ENCODE measurements at regions not wholly inside any gene's neighbourhood (a gene's known extent, or its start where the extent isn't known, plus 50 kb on each side); places are given as distances from the start of the nearest gene placed in this dataset.
"Not testable (repeated sequence)": the region's sequence is repeated elsewhere in the genome, so short reads cannot be mapped to it uniquely, and the experiment has no call there.

GRCh38 chr19:31039151-31039550 lies 310.1 kb downstream of the TSHZ3 start:
- no peak overlapping the region for H3K27ac ChIP-seq (ENCODE audit: low read depth, low read length, severe bottlenecking)
- H3K36me3 ChIP-seq (ENCODE audit: control insufficient read depth, insufficient read depth, low read length), result no peaks in the 10 kb centered on the region
- H3K4me3 ChIP-seq (ENCODE audit: extremely low read depth, insufficient read depth, low read length, poor library complexity, severe bottlenecking), result no peak overlapping the region
- no peaks in the 10 kb centered on the region for H3K9me3 ChIP-seq (ENCODE audit: control insufficient read depth, low read length)
- WGBS, 2 experiments (ENCODE audit: insufficient coverage in 2 of 2), result 92% methylated on average over 2 of the region's 4 CpGs
- H3K4me1 ChIP-seq (ENCODE audit: control insufficient read depth, insufficient read depth, low read length, poor library complexity, severe bottlenecking), result no peaks in the 10 kb centered on the region

DNA sequence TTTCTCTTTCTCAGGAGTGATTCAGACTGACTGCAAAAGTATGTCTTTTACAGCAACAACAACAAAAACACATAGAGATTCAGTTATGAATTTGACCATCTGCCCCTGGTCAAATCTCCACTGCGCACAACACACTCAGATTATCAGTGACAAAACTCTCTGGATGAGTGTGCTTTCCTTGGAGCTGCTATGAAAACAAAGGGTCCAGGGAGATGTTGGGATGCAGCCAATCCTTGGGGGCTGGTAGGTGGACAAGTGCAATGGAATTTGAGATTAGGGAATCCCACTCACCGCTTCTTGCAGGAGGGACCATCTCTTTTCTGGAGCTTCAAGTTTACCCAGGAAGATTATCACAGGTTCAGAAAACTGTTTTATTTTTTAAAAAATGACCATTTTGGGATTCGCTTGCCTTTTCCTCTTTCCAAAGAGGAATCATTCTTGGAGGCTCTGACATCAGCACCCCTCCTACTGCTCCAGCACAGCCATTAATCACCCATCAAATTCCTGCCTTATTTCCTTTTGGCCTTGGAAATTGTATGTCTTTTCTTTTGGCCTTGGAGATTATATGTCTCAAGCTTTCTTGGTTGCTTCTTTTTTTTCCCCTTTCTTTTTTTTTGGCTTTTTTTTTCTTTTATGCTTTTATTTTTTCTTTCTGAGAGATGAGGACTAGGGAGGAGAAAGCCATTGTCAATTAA lies 311.8 kb downstream of the TSHZ3 start:
- Histone ChIP-seq H3K9me3 (ENCODE audit: control insufficient read depth, low read length) (no peaks in the 10 kb centered on the region), H3K27ac (ENCODE audit: low read depth, low read length, severe bottlenecking) (no peak overlapping the region), H3K36me3 (ENCODE audit: control insufficient read depth, insufficient read depth, low read length) (no peaks in the 10 kb centered on the region), H3K4me1 (ENCODE audit: control insufficient read depth, insufficient read depth, low read length, poor library complexity, severe bottlenecking) (no peaks in the 10 kb centered on the region), H3K4me3 (ENCODE audit: extremely low read depth, insufficient read depth, low read length, poor library complexity, severe bottlenecking) (no peak overlapping the region)
- WGBS, 2 experiments (ENCODE audit: insufficient coverage in 2 of 2), result 80 to 100% methylated on average over 1 to 2 of the region's 3 CpGs

- not testable (repeated sequence) for H3K4me3 ChIP-seq (ENCODE audit: extremely low read depth, insufficient read depth, low read length, poor library complexity, severe bottlenecking); H3K36me3 ChIP-seq (ENCODE audit: control insufficient read depth, insufficient read depth, low read length); H3K27ac ChIP-seq (ENCODE audit: low read depth, low read length, severe bottlenecking); H3K9me3 ChIP-seq (ENCODE audit: control insufficient read depth, low read length); H3K4me1 ChIP-seq (ENCODE audit: control insufficient read depth, insufficient read depth, low read length, poor library complexity, severe bottlenecking)
- 87% methylated on average over 3 of the region's 4 CpGs; no CpG with 5 or more reads in 1 of the 2 experiments for WGBS, 2 experiments (ENCODE audit: insufficient coverage in 2 of 2)
Observed at GRCh38 chr19:31031455-31031854, 317.8 kb downstream of the TSHZ3 start.

- no peaks in the 10 kb centered on the region for H3K9me3 ChIP-seq (ENCODE audit: control insufficient read depth, low read length)
- no peaks in the 10 kb centered on the region for H3K4me1 ChIP-seq (ENCODE audit: control insufficient read depth, insufficient read depth, low read length, poor library complexity, severe bottlenecking)
- H3K4me3 ChIP-seq (ENCODE audit: extremely low read depth, insufficient read depth, low read length, poor library complexity, severe bottlenecking), result no peak overlapping the region
- H3K36me3 ChIP-seq (ENCODE audit: control insufficient read depth, insufficient read depth, low read length), result no peaks in the 10 kb centered on the region
- H3K27ac ChIP-seq (ENCODE audit: low read depth, low read length, severe bottlenecking), result no peak overlapping the region
- 90 to 93% methylated on average over 9 to 10 of the region's 10 CpGs for WGBS, 2 experiments (ENCODE audit: insufficient coverage in 2 of 2)
Observed at GRCh38 chr19:31023038-31023437, 326.2 kb downstream of the TSHZ3 start.

DNA sequence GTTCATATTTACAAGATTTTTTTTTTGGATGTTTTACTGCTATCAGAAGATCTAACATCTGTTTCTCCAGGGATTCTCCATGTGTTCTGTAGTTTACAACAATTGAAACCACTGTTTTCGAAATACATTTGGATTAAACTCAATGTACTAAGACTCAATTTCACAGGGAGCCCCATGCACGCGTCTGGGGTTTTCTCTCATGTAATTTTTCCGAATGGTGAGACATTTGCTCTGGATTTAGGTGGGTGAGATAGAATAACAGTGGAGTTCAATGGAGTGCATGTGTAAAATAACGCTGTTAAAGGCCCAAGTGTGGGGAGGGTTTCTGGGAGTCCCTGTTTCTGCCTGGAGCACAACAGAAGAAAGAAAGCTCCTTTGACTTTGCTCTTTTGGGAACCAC lies 330.3 kb downstream of the TSHZ3 start:
- WGBS, 2 experiments (ENCODE audit: insufficient coverage in 2 of 2), result 82 to 84% methylated on average over 3 to 5 of the region's 5 CpGs
- no peaks in the 10 kb centered on the region for H3K9me3 ChIP-seq (ENCODE audit: control insufficient read depth, low read length)

DNA sequence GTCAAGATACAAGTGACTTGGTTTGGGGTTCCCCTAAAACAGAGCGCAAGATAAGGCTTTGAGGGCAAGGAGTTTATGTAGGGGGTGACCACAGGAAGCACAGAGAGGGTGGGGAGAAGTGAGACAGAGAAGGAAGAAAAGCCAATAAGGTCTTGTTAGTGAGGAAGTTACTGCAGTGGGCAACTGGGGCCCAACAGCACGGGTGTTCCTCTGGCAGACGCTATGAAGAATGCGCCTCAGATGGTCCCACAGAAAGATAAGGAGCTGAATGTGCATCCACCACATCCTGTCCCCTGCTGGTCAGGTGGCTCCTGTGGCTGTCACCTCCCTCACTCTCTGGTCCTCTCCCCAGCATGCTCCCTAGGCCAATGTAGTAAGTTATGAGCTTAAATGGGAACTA lies 333.5 kb downstream of the TSHZ3 start:
- 93 to 100% methylated on average over 4 of the region's 4 CpGs for WGBS, 2 experiments (ENCODE audit: insufficient coverage in 2 of 2)
- Histone ChIP-seq H3K4me1 (ENCODE audit: control insufficient read depth, insufficient read depth, low read length, poor library complexity, severe bottlenecking) (no peaks in the 10 kb centered on the region), H3K36me3 (ENCODE audit: control insufficient read depth, insufficient read depth, low read length) (no peaks in the 10 kb centered on the region), H3K4me3 (ENCODE audit: extremely low read depth, insufficient read depth, low read length, poor library complexity, severe bottlenecking) (no peak overlapping the region), H3K27ac (ENCODE audit: low read depth, low read length, severe bottlenecking) (no peak overlapping the region), H3K9me3 (ENCODE audit: control insufficient read depth, low read length) (no peaks in the 10 kb centered on the region)

More for the DNA sequence above, 330.3 kb downstream of the TSHZ3 start:
- no peaks in the 10 kb centered on the region for H3K4me1 ChIP-seq (ENCODE audit: control insufficient read depth, insufficient read depth, low read length, poor library complexity, severe bottlenecking)
- H3K4me3 ChIP-seq (ENCODE audit: extremely low read depth, insufficient read depth, low read length, poor library complexity, severe bottlenecking), result no peak overlapping the region
- H3K27ac ChIP-seq (ENCODE audit: low read depth, low read length, severe bottlenecking), result no peak overlapping the region
- H3K36me3 ChIP-seq (ENCODE audit: control insufficient read depth, insufficient read depth, low read length), result no peaks in the 10 kb centered on the region

GRCh38 chr19:31014668-31015067 lies 334.6 kb downstream of the TSHZ3 start:
- Histone ChIP-seq H3K9me3 (ENCODE audit: control insufficient read depth, low read length) (no peaks in the 10 kb centered on the region), H3K27ac (ENCODE audit: low read depth, low read length, severe bottlenecking) (no peak overlapping the region), H3K4me1 (ENCODE audit: control insufficient read depth, insufficient read depth, low read length, poor library complexity, severe bottlenecking) (no peaks in the 10 kb centered on the region), H3K36me3 (ENCODE audit: control insufficient read depth, insufficient read depth, low read length) (no peaks in the 10 kb centered on the region), H3K4me3 (ENCODE audit: extremely low read depth, insufficient read depth, low read length, poor library complexity, severe bottlenecking) (no peak overlapping the region)

GRCh38 chr19:31013384-31014020 lies 335.7 kb downstream of the TSHZ3 start:
- Histone ChIP-seq H3K36me3 (ENCODE audit: control insufficient read depth, insufficient read depth, low read length) (no peaks in the 10 kb centered on the region), H3K27ac (ENCODE audit: low read depth, low read length, severe bottlenecking) (no peak overlapping the region), H3K9me3 (ENCODE audit: control insufficient read depth, low read length) (no peaks in the 10 kb centered on the region), H3K4me1 (ENCODE audit: control insufficient read depth, insufficient read depth, low read length, poor library complexity, severe bottlenecking) (no peaks in the 10 kb centered on the region), H3K4me3 (ENCODE audit: extremely low read depth, insufficient read depth, low read length, poor library complexity, severe bottlenecking) (no peak overlapping the region)
- 76 to 92% methylated on average over 3 to 4 of the region's 5 CpGs for whole genome bisulfite sequencing, 2 experiments (ENCODE audit: insufficient coverage in 2 of 2)

- Histone ChIP-seq H3K36me3 (ENCODE audit: control insufficient read depth, insufficient read depth, low read length) (no peaks in the 10 kb centered on the region), H3K4me3 (ENCODE audit: extremely low read depth, insufficient read depth, low read length, poor library complexity, severe bottlenecking) (no peak overlapping the region), H3K27ac (ENCODE audit: low read depth, low read length, severe bottlenecking) (no peak overlapping the region), H3K4me1 (ENCODE audit: control insufficient read depth, insufficient read depth, low read length, poor library complexity, severe bottlenecking) (no peaks in the 10 kb centered on the region), H3K9me3 (ENCODE audit: control insufficient read depth, low read length) (no peaks in the 10 kb centered on the region)
- WGBS, 2 experiments (ENCODE audit: insufficient coverage in 2 of 2), result 79 to 94% methylated on average over 6 to 7 of the region's 12 CpGs
Observed at GRCh38 chr19:31002518-31003244, 346.6 kb downstream of the TSHZ3 start.

DNA sequence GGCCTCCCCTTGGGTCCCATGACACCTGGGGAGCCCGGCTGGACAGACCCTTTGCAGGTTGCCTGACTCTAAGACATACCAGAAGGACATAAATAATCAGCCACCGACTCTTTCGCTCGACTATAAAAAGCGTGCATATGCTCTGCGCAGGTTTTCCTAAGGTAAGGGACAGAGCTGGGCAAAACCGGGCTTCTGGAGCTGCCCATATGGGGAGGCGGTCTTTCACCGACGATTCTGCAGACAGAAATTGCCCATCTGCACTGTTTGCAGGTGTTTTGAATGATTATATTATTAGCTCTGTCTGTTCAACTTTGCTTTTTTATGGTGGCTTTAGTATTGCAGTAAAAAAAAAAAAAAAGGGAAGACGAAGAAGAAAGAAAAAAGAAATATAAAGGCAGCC lies 347.2 kb downstream of the TSHZ3 start:
- no peak overlapping the region for H3K4me3 ChIP-seq (ENCODE audit: extremely low read depth, insufficient read depth, low read length, poor library complexity, severe bottlenecking)
- no peaks in the 10 kb centered on the region for H3K9me3 ChIP-seq (ENCODE audit: control insufficient read depth, low read length)
- H3K36me3 ChIP-seq (ENCODE audit: control insufficient read depth, insufficient read depth, low read length), result no peaks in the 10 kb centered on the region
- H3K4me1 ChIP-seq (ENCODE audit: control insufficient read depth, insufficient read depth, low read length, poor library complexity, severe bottlenecking), result no peaks in the 10 kb centered on the region
- H3K27ac ChIP-seq (ENCODE audit: low read depth, low read length, severe bottlenecking), result no peak overlapping the region
- 89 to 91% methylated on average over 7 to 11 of the region's 11 CpGs for WGBS, 2 experiments (ENCODE audit: insufficient coverage in 2 of 2)

DNA sequence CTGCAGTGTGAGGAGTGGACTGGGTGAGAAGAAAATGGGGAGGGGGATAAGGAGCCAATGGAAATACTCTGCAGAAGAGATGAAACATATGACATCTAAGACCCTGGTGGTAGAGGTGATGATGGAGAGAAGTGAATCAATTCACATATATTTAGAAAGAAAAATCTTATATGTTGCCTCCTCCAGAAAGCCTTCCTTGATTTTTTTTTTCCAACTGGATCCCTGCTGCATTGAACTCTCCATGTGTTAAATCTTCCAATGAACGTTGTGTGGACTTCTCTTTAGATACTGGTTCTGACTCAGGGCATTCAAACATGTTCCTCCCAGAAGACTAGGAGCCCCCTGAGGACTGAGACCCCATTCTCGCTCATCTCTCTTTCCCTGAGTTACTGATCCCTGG lies 348.3 kb downstream of the TSHZ3 start:
- Histone ChIP-seq H3K9me3 (ENCODE audit: control insufficient read depth, low read length) (no peaks in the 10 kb centered on the region), H3K4me1 (ENCODE audit: control insufficient read depth, insufficient read depth, low read length, poor library complexity, severe bottlenecking) (no peaks in the 10 kb centered on the region), H3K36me3 (ENCODE audit: control insufficient read depth, insufficient read depth, low read length) (no peaks in the 10 kb centered on the region), H3K4me3 (ENCODE audit: extremely low read depth, insufficient read depth, low read length, poor library complexity, severe bottlenecking) (no peak overlapping the region), H3K27ac (ENCODE audit: low read depth, low read length, severe bottlenecking) (no peak overlapping the region)
- 78 to 83% methylated on average over 2 of the region's 2 CpGs for WGBS, 2 experiments (ENCODE audit: insufficient coverage in 2 of 2)
